ENCODE measurements at regions not wholly inside any gene's neighbourhood (a gene's known extent, or its start where the extent isn't known, plus 50 kb on each side); places are given as distances from the start of the nearest gene placed in this dataset.

- Histone ChIP-seq H4K20me1 (ENCODE audit: insufficient read depth, low read length) (no peaks in the 10 kb centered on the region), H3K36me3 (ENCODE audit: insufficient read depth, low read length) (no peaks in the 10 kb centered on the region), H3K9me3 (ENCODE audit: insufficient read depth, low read length, severe bottlenecking) (no peaks in the 10 kb centered on the region), H3K4me2 (ENCODE audit: insufficient read depth, low read length) (no peak overlapping the region), H2AFZ (ENCODE audit: low read depth, low read length) (no peak overlapping the region), H3K27me3 (ENCODE audit: insufficient read depth, low read length, poor library complexity) (no peaks in the 10 kb centered on the region), H3K4me3 (ENCODE audit: low read depth in 1 of 2, low read length in 2 of 2) (no peak overlapping the region), H3K9ac (ENCODE audit: low read depth, low read length) (no peak overlapping the region), H3K79me2 (ENCODE audit: insufficient read depth, low read length) (no peaks in the 10 kb centered on the region), H3K4me1 (ENCODE audit: insufficient read depth, low read length) (no peaks in the 10 kb centered on the region), H3K27ac (ENCODE audit: low read length) (no peak overlapping the region)
- no peak for ATAC-seq (ENCODE audit: insufficient read depth, low read depth)
- no peak for DNase-seq
- TF ChIP-seq, protein P1, sequence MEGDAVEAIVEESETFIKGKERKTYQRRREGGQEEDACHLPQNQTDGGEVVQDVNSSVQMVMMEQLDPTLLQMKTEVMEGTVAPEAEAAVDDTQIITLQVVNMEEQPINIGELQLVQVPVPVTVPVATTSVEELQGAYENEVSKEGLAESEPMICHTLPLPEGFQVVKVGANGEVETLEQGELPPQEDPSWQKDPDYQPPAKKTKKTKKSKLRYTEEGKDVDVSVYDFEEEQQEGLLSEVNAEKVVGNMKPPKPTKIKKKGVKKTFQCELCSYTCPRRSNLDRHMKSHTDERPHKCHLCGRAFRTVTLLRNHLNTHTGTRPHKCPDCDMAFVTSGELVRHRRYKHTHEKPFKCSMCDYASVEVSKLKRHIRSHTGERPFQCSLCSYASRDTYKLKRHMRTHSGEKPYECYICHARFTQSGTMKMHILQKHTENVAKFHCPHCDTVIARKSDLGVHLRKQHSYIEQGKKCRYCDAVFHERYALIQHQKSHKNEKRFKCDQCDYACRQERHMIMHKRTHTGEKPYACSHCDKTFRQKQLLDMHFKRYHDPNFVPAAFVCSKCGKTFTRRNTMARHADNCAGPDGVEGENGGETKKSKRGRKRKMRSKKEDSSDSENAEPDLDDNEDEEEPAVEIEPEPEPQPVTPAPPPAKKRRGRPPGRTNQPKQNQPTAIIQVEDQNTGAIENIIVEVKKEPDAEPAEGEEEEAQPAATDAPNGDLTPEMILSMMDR (IDR thresholded peaks at IDR 0.05; ENCODE audit: borderline replicate concordance, extremely low read depth, low read length, poor library complexity, severe bottlenecking), result no peak
- TF ChIP-seq EZH2 (IDR thresholded peaks at IDR 0.05; ENCODE audit: borderline replicate concordance, low read depth, low read length, severe bottlenecking), result no peak
Measured at GRCh38 chr6:747921-748320, 55.0 kb upstream of the EXOC2 start.

- H3K27me3 ChIP-seq (ENCODE audit: insufficient read depth, low read length, poor library complexity), result no peaks in the 10 kb centered on the region
Measured at GRCh38 chr6:747028-747427, 54.1 kb upstream of the EXOC2 start.

DNA sequence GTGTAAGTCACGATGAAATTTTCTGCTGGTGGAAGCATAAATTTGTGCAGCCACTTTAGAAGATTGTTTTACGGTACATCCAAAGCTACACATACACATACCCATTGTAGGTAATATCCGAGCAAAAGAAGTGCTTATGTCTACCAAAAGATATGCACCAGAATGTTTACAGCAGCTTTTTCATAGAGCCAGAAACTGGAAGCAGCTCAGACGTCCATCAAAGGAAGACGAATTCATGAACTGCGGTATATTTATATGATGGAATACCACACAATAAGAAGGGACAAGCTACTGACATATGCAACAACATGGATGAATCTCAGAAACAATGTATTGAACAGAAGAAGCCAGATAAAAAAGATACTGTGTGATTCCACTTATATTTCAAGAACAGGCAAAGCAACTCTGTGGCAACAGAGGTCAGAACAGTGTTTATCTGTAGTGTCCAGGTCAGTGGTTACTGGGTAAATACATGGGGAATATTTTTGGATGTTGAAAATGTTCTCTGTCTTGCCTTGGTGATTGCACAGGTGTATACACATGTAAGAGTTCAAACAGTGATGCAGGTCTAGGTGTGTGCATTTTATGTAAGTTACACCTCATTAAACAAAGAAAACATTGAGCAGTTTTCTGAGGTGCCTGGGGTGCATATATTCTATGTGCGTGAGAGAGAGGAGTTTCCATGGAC, 51.9 kb upstream of the EXOC2 start:
- Histone ChIP-seq H3K9ac (ENCODE audit: low read depth, low read length) (no peak overlapping the region), H3K4me1 (ENCODE audit: insufficient read depth, low read length) (no peaks in the 10 kb centered on the region), H3K4me2 (ENCODE audit: insufficient read depth, low read length) (no peak overlapping the region), H2AFZ (ENCODE audit: low read depth, low read length) (no peak overlapping the region), H4K20me1 (ENCODE audit: insufficient read depth, low read length) (no peaks in the 10 kb centered on the region), H3K9me3 (ENCODE audit: insufficient read depth, low read length, severe bottlenecking) (no peaks in the 10 kb centered on the region), H3K4me3 (ENCODE audit: low read depth in 1 of 2, low read length in 2 of 2) (no peak overlapping the region), H3K27ac (ENCODE audit: low read length) (no peak overlapping the region), H3K36me3 (ENCODE audit: insufficient read depth, low read length) (no peaks in the 10 kb centered on the region), H3K79me2 (ENCODE audit: insufficient read depth, low read length) (no peaks in the 10 kb centered on the region), H3K27me3 (ENCODE audit: insufficient read depth, low read length, poor library complexity) (no peaks in the 10 kb centered on the region)
- ATAC-seq (ENCODE audit: insufficient read depth, low read depth), result no peak
- DNase-seq, result no peak
- TF ChIP-seq, protein P1 (IDR thresholded peaks at IDR 0.05; ENCODE audit: borderline replicate concordance, extremely low read depth, low read length, poor library complexity, severe bottlenecking), result no peak

More at GRCh38 chr6:747028-747427, 54.1 kb upstream of the EXOC2 start:
- no peak overlapping the region for H2AFZ ChIP-seq (ENCODE audit: low read depth, low read length)
- no peaks in the 10 kb centered on the region for H3K4me1 ChIP-seq (ENCODE audit: insufficient read depth, low read length)
- no peak overlapping the region for H3K27ac ChIP-seq (ENCODE audit: low read length)
- no peak overlapping the region for H3K4me3 ChIP-seq (ENCODE audit: low read depth in 1 of 2, low read length in 2 of 2)
- no peaks in the 10 kb centered on the region for H3K79me2 ChIP-seq (ENCODE audit: insufficient read depth, low read length)
- no peak overlapping the region for H3K9ac ChIP-seq (ENCODE audit: low read depth, low read length)
- no peaks in the 10 kb centered on the region for H3K36me3 ChIP-seq (ENCODE audit: insufficient read depth, low read length)
- ATAC-seq (ENCODE audit: insufficient read depth, low read depth) (no peak), DNase-seq (no peak)
- H4K20me1 ChIP-seq (ENCODE audit: insufficient read depth, low read length), result no peaks in the 10 kb centered on the region
- no peak for TF ChIP-seq EZH2 (IDR thresholded peaks at IDR 0.05; ENCODE audit: borderline replicate concordance, low read depth, low read length, severe bottlenecking)
- TF ChIP-seq, protein P1 (IDR thresholded peaks at IDR 0.05; ENCODE audit: borderline replicate concordance, extremely low read depth, low read length, poor library complexity, severe bottlenecking), result no peak
- no peaks in the 10 kb centered on the region for H3K9me3 ChIP-seq (ENCODE audit: insufficient read depth, low read length, severe bottlenecking)
- H3K4me2 ChIP-seq (ENCODE audit: insufficient read depth, low read length), result no peak overlapping the region

All from DND-41 (cell line).